Superior temporal gyrus (tissue), 1 donor: ENCODE measurements at regions not wholly inside any gene's neighbourhood (a gene's known extent, or its start where the extent isn't known, plus 50 kb on each side); places are given as distances from the start of the nearest gene placed in this dataset.

Experiments
- DNase-seq: peaks from one replicate; pipeline ENCODE4 v3.0.0-alpha.2; 2016; ENCODE audit errors: extremely low spot score

DNA sequence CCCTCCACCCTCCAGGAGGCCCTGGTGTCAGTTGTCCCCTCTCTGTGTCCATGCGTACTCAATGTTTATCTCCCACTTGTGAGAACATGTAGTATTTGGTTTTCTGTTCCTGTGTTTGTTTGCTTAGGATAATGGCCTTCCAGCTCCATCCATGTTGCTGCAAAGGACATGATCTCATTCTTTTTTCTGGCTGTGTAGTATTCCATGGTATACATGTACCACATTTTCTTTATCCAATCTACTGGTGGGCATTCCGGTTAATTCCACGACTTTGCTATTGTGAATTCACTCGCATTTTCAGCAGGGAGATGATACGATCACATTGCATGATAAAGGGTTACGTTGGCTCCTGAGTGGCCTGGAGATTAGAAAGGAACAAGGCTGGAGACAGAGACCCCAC, 286.2 kb downstream of the FOXL1 start:
- no peak for DNase-seq

DNA sequence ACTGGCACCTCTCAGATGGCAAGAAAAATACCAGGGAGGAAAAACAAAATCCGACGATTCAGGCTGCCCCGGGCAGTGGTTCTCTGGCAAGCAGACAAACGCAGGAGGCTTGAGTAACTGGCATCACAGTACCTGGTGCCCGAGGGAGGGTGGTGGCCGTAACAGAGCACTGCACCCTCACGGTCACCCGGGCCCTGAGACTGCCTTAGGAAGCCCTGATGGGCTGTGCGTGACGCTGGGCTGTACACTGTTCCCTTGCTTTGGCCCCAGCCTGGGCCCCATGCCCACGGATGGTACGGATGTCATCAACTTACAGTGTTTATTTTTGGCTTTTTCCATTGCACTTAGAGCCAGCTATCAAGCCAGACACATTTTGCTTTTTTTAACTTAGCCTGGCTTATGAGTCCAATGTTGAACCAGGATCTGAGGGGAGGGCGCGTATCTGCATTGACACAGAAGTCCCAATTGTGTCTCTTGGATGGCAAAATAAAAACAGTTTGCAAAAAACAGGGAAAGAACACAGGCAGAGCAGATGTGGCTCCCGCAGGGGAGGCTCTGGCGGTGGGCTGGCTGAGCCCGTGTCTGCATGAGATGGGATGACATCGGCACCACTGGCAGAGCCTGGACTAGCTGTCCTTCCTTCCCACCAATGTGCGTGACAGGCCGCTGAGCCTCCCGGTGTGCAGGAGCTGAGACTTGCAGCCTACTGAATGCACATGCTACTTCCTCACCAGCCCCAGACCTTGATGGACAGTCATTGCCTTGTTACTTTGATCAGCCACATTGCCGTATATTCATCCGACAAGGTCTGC, 287.7 kb downstream of the FOXL1 start:
- DNase-seq = no peak

- DNase-seq = no peak
These were observed 288.8 kb downstream of the FOXL1 start for GRCh38 chr16:86866986-86867722.

DNA sequence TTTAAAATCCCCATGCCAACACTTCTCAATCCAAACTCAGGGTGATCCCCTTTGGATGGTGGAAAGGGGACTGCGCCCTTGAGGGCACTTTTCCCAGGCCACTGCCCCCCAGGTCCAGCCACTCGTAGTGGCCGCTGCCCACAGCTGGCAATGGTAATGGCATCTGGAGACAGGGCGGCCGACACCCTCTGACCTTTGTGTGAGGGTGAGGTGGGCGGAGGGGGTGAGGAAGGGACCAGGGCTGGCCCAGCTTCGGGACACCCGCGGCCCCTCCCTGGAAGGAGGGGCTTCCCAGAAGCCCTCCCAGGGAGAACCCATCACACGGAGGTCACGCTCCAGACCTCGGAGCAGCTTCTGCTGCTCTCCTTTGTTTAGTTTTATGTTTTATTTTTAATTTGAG, 289.7 kb downstream of the FOXL1 start:
- no peak for DNase-seq

DNA sequence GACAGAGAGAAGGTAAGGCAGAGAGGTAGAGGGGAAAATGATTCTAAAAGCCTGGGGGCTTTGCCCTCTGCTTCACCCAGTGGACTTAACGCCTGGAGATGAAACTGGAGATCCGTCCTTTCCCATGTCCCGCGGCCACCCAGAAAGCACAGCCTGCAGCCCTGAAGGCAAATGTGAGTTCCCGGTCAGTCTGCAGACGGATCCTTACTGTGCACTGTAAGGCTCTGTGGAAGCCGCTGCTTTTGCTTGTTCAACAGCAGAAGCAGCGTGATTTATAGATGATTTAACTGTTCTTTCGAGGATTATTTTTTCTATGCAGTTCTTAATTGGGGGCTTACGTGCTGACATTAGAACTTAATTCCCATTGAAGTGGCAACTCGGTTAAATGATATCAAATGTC, 290.4 kb downstream of the FOXL1 start:
- no peak for DNase-seq

GRCh38 chr16:86869288-86870022, 291.1 kb downstream of the FOXL1 start:
- no peak for DNase-seq

- no peak for DNase-seq
These were observed 292.0 kb downstream of the FOXL1 start for GRCh38 chr16:86870380-86870779.

DNA sequence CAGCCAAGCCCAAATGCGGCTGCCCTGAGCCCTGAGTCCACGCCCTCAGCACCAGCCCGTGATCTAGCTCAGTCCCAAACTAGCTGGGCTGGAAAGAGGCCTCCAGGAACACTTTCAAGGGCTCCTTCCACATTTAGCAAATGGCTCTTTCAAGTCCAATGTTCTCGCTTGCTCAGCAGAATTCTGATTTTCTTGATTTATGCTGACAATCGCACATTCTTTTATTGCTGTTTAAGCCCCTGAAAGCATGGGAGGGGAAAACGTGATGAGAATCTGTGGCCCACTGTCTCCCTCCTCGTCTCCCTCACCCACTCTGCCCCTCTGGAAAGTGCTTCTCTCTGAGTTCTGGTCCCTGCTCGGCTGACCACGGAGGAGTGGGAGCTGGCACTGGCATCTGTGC, 293.8 kb downstream of the FOXL1 start:
- no peak for DNase-seq

DNA sequence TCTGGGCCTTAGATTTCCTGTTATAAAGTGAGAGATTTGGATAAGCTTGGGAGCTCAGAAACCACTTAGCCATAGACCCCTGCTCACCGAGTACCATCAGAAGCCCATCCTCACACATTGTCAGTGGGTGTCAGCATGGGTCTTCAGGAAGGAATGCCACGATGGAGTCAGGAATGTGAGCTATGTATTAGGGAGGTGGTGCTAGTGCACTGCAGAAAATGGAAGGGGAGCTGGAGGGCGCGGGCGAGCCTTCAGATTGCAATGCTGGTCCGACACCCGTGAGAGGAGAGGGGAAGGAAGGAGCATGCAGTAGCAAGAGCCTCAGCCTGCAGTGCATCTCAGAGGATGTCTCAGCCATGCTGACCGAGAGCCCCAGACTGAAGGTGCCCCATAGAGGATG, 294.5 kb downstream of the FOXL1 start:
- DNase-seq = no peak

- no peak for DNase-seq
These were observed 295.8 kb downstream of the FOXL1 start for GRCh38 chr16:86874141-86874540.

DNA sequence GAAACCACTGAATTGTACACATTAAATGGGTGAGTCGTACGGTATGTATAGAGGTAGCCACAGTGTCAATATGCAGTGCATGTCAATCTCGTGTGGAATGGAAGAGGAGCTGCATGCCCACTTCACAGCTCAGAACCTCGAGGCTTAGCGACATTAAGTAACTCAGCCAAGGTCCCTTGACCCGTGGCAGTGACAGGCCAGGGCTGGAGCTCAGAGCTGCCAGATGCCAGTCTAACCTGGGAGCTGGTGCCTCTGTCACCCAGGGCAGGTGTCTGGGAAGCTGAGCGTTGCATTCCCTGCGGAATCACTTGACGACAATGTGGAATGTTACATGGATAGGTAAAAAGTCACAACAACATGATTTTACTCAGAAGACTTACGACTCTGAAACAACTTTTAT, 298.1 kb downstream of the FOXL1 start:
- DNase-seq = no peak

DNA sequence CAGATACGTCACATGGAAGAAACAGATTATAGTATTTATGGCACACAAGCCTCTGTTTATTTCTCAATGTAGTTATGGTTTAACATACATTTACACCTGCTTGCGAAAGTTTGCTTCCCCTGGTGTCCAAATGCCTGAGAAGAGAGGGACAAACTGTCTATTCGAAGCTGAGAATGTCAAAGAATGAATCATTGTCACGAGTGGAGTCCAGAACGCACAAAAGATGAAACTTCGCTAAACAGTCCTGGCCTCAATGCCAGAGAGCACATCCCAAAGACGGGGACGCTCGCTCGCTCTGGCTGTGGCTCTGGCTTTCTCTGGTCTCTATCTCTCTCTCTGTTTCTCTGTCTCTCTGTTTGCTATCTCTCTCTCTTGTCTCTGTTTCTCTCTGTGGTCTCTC, 298.8 kb downstream of the FOXL1 start:
- DNase-seq = no peak

- no peak for DNase-seq
These were observed 299.5 kb downstream of the FOXL1 start for GRCh38 chr16:86877835-86878234.

DNA sequence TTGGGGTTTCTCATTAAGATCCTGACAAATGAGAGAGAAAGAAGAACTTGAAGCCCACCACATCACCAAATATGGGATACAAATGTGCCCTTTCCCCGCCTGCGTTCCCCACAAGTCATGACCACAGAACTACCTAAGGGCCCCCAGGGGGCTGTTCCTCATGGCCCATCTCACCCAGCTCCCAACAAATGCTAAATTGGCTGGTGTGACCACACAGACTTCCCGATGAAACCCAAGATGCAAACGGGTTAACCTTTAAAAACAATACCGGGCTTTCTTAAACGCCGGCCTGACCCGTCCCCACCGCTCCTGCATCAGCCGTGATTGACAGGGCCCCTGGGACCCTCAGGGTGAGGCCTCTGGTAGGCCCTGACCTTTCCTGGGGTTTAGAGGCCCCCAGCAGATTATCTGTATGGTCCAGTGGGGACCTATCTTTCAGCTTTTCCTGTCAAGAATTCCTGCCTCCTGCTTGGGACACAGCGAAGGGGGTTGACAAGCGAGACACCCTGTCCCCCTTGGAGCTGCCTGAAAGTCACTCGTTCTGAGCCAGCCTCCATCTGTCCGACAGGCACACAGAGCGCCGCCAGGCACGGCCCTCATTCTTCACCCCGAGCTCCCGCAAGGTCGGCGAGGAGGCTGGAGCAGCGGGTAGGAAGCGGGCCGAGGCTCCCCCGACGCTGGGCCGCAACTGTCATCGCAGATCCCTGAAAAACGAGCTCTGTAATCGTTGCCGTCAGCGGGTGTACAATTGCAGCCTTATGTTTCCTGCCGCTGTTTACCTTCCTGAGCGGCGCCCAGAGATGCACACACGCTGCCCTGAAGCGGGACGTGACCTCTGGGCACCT, 300.1 kb downstream of the FOXL1 start:
- DNase-seq = no peak

DNA sequence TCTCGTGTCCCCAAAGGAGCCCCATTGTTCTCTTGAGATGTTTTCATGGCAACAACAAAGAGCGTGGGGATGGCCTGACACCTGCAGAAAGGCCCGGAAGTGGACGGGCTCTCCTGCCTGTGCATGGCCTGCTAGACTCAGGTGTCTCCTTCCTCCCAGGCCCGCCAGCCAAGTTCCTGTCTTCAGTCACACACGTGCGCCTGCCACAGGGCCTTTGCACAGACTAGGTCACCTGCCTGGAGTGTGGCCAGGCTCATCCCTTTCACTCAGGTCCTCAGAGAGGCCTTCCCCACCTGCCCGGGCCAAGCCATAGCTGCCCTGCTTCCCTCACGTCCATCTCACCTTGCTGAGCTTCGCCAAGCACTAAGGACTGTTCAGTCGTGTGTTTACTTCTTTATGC, 300.9 kb downstream of the FOXL1 start:
- DNase-seq = no peak

DNA sequence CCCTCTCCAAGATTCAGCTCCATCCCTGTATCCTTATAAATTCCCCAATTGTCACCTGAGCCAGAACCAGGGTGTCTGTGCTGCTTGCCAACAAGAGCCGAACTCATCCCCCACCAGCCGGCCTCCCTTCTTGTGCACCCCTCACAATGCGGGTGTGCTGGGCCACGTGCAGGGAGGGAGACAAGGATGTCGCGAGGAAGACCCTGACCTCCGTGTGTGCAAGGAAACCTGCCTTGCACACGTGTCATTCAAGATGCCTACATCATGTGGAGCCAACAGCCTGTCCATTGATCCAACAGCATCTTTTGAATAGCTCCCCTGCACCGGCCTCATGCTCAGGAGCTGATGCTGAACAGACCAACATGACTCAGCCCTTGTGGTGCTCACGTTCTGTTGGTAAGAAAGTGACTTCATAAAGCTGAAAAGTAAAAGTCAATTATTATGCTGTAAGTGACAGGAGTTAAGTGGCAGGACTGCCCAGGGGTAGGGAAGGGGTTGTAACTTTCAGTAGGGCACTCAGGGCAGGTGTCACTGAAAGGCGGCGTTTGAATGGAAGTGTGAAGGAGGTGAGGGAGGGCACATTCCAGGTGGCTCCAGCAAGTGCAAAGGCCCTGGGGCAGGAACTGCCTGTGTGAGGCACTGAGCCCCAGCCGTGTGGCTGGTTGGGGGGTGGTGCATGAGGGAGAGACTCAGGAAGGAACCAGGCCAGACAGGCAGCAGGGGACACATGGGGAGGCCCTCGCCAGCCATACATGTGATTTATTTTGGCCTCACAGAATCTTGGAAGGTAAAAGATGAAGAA, 302.2 kb downstream of the FOXL1 start:
- no peak for DNase-seq

DNA sequence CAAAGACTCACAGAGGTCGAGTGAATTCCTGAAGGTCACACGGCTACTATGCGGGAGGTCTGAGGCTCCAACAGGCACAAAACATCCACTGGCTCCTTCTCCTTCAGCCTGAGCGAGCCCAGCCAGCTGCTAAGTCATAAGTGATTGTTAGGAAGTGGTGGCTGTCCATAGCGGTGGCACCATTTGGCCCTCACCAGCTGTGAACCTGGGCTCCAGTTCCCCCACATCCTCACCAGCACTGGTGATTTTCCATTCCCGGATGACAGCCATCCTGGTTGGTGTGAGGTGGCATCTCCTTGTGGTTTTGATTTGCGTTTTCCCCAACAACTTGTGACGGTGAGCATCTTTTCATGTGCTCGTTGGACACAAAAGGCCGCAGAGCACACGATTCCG, 302.8 kb downstream of the FOXL1 start:
- no peak for DNase-seq

GRCh38 chr16:86881861-86882273, 303.5 kb downstream of the FOXL1 start:
- no peak for DNase-seq

DNA sequence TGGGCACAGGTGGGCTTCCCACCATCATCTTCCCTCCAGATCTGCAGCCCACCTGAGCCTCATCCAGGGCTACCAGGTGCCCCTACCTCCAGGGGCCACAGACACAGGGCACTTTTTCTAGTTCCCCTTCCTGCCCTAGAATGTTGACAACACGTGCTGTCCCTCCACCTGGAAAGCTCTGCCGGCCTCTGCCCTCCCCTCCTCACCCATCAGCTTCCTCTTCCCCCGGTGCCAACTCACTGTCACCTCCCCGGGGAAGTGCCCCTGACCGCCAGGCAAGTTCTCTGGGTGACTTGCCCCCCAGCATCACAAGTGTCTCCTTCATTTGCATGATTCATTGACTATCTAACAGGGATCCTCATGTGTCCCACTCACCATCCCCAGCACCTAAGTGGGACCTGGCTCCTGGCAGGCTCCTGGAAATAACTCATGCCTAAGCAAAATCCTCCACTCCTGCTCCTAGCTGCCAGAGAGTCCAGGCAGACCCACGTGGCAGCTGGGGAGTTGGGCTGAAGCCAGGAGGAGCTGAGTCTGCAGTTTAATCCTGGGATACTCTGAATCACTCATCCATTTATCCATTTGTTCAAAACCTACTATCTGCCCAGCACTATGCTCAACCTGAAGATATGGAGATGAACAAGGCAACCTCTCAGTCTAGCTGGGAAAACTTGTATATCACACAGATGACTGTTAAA, 304.4 kb downstream of the FOXL1 start:
- peak; percentile 70 for DNase-seq
